SK-N-SH treated with all-trans-retinoic acid at 6 μM for 48 hours (cell line): ENCODE measurements at regions not wholly inside any gene's neighbourhood (a gene's known extent, or its start where the extent isn't known, plus 50 kb on each side); places are given as distances from the start of the nearest gene placed in this dataset.

Experiments
- ATAC-seq: fragments of 200-7000 bp; cut with Tn5 transposase; 3 replicates; pipeline ENCODE4 v1.9.1; 2020; ENCODE audit warnings: mild to moderate bottlenecking, moderate library complexity
- BACH2 ChIP-seq: fragments of 250-450 bp; sonication (Bioruptor Pico); IDR thresholded peaks from 2 replicates; pipeline ENCODE4 v1.9.0; 2021; ENCODE audit warnings: mild to moderate bottlenecking, borderline replicate concordance
- CREB5 ChIP-seq: fragments of 250-450 bp; sonication (Bioruptor Pico); IDR thresholded peaks from 2 replicates; pipeline ENCODE4 v1.5.1; 2020; ENCODE audit warnings: low read depth, mild to moderate bottlenecking, moderate library complexity
- CSDC2 ChIP-seq: fragments of 250-450 bp; sonication (Bioruptor Pico); IDR thresholded peaks from 2 replicates; pipeline ENCODE4 v1.5.0; 2020; ENCODE audit warnings: mild to moderate bottlenecking, moderate library complexity
- ESRRG ChIP-seq: fragments of 250-450 bp; sonication (Bioruptor Pico); IDR thresholded peaks from 2 replicates; pipeline ENCODE4 v1.6.1; 2021; ENCODE audit warnings: mild to moderate bottlenecking
- GLIS3 ChIP-seq: fragments of 250-450 bp; sonication (Bioruptor Pico); IDR thresholded peaks from 2 replicates; pipeline ENCODE4 v1.5.0; 2020; ENCODE audit warnings: mild to moderate bottlenecking, moderate library complexity
- PATZ1 ChIP-seq: fragments of 250-450 bp; sonication (Bioruptor Pico); IDR thresholded peaks from 2 replicates; pipeline ENCODE4 v1.8.0; 2020; ENCODE audit warnings: mild to moderate bottlenecking, moderate library complexity, borderline replicate concordance
- POU6F1 ChIP-seq: fragments of 250-450 bp; sonication (Bioruptor Pico); IDR thresholded peaks from 2 replicates; pipeline ENCODE4 v1.8.0; 2021; ENCODE audit warnings: low read depth, mild to moderate bottlenecking, moderate library complexity, borderline replicate concordance
- RARB ChIP-seq: fragments of 250-450 bp; sonication (Bioruptor Pico); IDR thresholded peaks from 2 replicates; pipeline ENCODE4 v1.8.0; 2021; ENCODE audit warnings: mild to moderate bottlenecking, moderate library complexity
- TSHZ2 ChIP-seq: fragments of 250-450 bp; sonication (Bioruptor Pico); IDR thresholded peaks from 2 replicates; pipeline ENCODE4 v1.5.0; 2020; ENCODE audit warnings: mild to moderate bottlenecking, moderate library complexity
- ZC3H10 ChIP-seq: fragments of 250-450 bp; sonication (Bioruptor Pico); IDR thresholded peaks from 2 replicates; pipeline ENCODE4 v1.5.1; 2021; ENCODE audit warnings: mild to moderate bottlenecking, moderate library complexity
- ZFP3 ChIP-seq: fragments of 250-450 bp; sonication (Bioruptor Pico); IDR thresholded peaks from 2 replicates; pipeline ENCODE4 v1.5.0; 2020; ENCODE audit warnings: mild to moderate bottlenecking, moderate library complexity
- ZFP30 ChIP-seq: fragments of 450-650 bp; formaldehyde crosslinking; IDR thresholded peaks from 2 replicates; pipeline ENCODE4 v1.5.0; 2022; ENCODE audit warnings: mild to moderate bottlenecking, moderate library complexity
- ZNF70 ChIP-seq: fragments of 450-650 bp; formaldehyde crosslinking; IDR thresholded peaks from 2 replicates; pipeline ENCODE4 v1.5.0; 2020; ENCODE audit warnings: mild to moderate bottlenecking, moderate library complexity
- ZNF8 ChIP-seq: fragments of 450-650 bp; formaldehyde crosslinking; IDR thresholded peaks from 2 replicates; pipeline ENCODE4 v1.5.0; 2020; ENCODE audit warnings: mild to moderate bottlenecking, moderate library complexity

GRCh38 chr1:67582625-67583461 lies 102.2 kb upstream of the GADD45A start:
- ATAC-seq: no peak
- TF ChIP-seq TSHZ2 (CRISPR knock-in tag) (no peak), ESRRG (no peak)

GRCh38 chr1:67583462-67583950 lies 101.5 kb upstream of the GADD45A start:
- ATAC-seq: no peak
- TF ChIP-seq CSDC2 (CRISPR knock-in tag): no peak
- no peak for TF ChIP-seq POU6F1
- TF ChIP-seq RARB: no peak
- no peak for TF ChIP-seq ZNF8 (CRISPR knock-in tag)
- TF ChIP-seq, all 23 proteins: peak for 0

GRCh38 chr1:67584938-67585337 lies 100.1 kb upstream of the GADD45A start:
- TF ChIP-seq TSHZ2 (CRISPR knock-in tag) (no peak), ZFP3 (CRISPR knock-in tag) (no peak), PATZ1 (CRISPR knock-in tag) (no peak), ZFP30 (CRISPR knock-in tag) (no peak), CSDC2 (CRISPR knock-in tag) (no peak), ZNF70 (CRISPR knock-in tag) (no peak), BACH2 (CRISPR knock-in tag) (no peak), GLIS3 (no peak), ZC3H10 (CRISPR knock-in tag) (no peak), ESRRG (no peak)
- ATAC-seq: no peak

- peak; percentile 54 for ATAC-seq
- TF ChIP-seq CREB5 (CRISPR knock-in tag) (no peak), BACH2 (CRISPR knock-in tag) (no peak)
Measured at GRCh38 chr1:67586596-67586995, 98.4 kb upstream of the GADD45A start.
